ENCODE measurements at regions not wholly inside any gene's neighbourhood (a gene's known extent, or its start where the extent isn't known, plus 50 kb on each side); places are given as distances from the start of the nearest gene placed in this dataset.

GRCh38 chr12:125888921-125889320, 823.7 kb downstream of the AACS start:
- TF ChIP-seq FOXK2 (IDR thresholded peaks at IDR 0.05) (no peak), EP300 (IDR thresholded peaks at IDR 0.05; ENCODE audit: borderline replicate concordance in 1 of 2, control insufficient read depth in 1 of 2, low read depth in 2 of 2, low read length in 2 of 2) (no peak), REST (IDR thresholded peaks at IDR 0.05; ENCODE audit: low read depth, low read length) (no peak), POLR2AphosphoS5 (IDR thresholded peaks at IDR 0.05; ENCODE audit: low read length) (no peak), SMAD1 (IDR thresholded peaks at IDR 0.05; ENCODE audit: low read depth, partially characterized antibody) (no peak), NFIC (IDR thresholded peaks at IDR 0.05; ENCODE audit: low read depth, low read length) (no peak), EED (IDR thresholded peaks at IDR 0.05; ENCODE audit: low read depth) (no peak)
- TF ChIP-seq, protein P1, sequence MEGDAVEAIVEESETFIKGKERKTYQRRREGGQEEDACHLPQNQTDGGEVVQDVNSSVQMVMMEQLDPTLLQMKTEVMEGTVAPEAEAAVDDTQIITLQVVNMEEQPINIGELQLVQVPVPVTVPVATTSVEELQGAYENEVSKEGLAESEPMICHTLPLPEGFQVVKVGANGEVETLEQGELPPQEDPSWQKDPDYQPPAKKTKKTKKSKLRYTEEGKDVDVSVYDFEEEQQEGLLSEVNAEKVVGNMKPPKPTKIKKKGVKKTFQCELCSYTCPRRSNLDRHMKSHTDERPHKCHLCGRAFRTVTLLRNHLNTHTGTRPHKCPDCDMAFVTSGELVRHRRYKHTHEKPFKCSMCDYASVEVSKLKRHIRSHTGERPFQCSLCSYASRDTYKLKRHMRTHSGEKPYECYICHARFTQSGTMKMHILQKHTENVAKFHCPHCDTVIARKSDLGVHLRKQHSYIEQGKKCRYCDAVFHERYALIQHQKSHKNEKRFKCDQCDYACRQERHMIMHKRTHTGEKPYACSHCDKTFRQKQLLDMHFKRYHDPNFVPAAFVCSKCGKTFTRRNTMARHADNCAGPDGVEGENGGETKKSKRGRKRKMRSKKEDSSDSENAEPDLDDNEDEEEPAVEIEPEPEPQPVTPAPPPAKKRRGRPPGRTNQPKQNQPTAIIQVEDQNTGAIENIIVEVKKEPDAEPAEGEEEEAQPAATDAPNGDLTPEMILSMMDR (IDR thresholded peaks at IDR 0.05 in 2 of 3, conservative IDR thresholded peaks at IDR 0.05 in 1 of 3; ENCODE audit: control insufficient read depth in 2 of 3, extremely low read depth in 1 of 3, insufficient read depth in 1 of 3, low read depth in 3 of 3, low read length in 3 of 3): no peak
